HG03280 (cell line): ENCODE measurements at regions not wholly inside any gene's neighbourhood (a gene's known extent, or its start where the extent isn't known, plus 50 kb on each side); places are given as distances from the start of the nearest gene placed in this dataset.
"Not testable (repeated sequence)": the region's sequence is repeated elsewhere in the genome, so short reads cannot be mapped to it uniquely, and the experiment has no call there.

Experiments
- ATAC-seq: cut with Tn5 transposase; IDR thresholded peaks from one replicate; pipeline ENCODE4 v1.9.1; 2021; ENCODE audit warnings: mild to moderate bottlenecking, moderate library complexity; ENCODE audit not compliant: unreplicated experiment

- no peak for ATAC-seq
These were observed 167.5 kb downstream of the SOD2 start for GRCh38 chr6:159525445-159526025.

GRCh38 chr6:159522877-159523547, 170.0 kb downstream of the SOD2 start:
- no peak for ATAC-seq

DNA sequence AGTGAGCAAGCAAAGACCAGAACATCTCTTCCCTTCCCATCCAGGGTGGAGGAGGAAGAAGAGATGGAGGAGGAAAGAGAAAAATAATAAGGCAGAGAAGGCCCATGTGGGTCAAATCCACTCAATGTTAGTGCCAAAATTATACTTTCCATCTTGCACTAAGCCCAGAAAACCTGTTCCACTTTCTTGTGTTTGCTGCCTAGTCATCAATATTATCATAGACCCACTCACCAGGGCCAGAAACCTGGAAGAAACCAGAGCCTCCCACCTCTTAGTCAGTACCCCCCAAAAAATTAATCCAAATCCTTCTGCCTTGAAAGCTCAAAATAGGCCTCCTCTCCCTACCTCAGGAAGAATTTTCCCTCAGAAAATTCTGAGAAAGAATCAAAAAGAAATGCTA, 171.1 kb downstream of the SOD2 start:
- no peak for ATAC-seq

- no peak for ATAC-seq
These were observed 173.0 kb downstream of the SOD2 start for GRCh38 chr6:159520002-159520401.

DNA sequence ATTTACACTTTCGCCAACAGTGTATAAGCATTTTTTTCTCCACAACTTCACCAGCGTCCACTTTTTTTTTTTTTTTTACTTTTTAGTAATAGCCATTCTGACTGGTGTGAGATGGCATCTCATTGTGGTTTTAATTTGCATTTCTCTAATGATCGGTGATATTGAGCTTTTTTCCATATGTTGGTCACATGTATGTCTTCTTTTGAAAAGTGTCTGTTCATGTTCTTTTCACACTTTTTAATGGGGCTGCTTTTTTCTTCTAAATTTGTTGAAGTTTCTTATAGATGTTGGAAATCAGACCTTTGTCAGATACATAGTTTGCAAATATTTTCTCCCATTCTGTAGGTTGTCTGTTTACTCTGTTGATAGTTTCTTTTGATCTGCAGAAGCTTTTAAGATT, 177.2 kb downstream of the SOD2 start:
- ATAC-seq = not testable (repeated sequence)

DNA sequence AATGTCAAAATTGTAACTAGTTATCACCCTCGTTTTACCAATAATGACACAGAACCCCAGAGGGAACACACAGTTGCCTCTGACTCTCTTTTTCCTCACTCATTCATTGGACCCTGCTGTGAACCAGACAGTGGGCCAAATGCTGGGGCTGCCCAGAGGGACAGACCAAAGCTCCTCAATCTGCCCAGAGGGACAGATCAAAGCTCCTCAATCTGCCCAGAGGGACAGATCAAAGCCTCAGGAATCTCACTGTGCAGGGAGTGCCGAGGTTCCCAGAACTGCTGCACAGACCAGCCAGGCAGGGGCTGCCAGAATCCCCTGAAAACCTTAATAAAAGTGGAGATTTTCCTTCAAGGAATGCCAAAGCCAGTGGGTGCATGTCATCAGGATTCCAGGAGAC, 179.1 kb downstream of the SOD2 start:
- no peak for ATAC-seq

DNA sequence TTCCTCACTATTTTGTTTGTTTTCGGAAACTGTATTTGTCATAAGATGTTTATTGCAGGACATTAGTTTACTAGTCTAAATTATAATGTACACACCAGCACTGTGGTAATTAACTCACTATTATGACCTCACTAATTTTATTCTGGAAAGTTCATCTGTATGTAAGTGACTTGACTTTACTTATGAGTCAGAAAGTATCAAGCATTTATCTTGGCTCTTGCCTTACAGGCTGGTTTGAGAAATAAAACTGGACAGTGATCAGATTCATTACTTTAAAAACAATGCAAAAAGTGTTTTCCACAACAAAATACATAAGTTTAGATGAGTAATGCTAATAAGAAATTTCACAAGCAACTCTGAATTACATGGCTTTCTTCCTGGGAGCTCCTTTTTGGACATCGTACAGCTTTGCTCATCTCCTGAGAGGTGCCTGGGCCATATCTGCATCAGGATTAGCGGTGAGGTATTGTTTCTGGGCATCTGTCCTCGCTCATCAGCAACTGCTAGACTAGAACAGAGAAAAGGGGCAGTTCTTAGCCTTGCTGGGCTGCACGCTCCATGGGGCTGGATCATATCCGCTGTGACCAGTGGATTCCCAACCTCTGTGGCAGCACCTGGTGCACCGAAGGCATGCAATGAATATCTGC, 179.8 kb downstream of the SOD2 start:
- ATAC-seq = no peak

GRCh38 chr6:159512571-159512970, 180.5 kb downstream of the SOD2 start:
- no peak for ATAC-seq

DNA sequence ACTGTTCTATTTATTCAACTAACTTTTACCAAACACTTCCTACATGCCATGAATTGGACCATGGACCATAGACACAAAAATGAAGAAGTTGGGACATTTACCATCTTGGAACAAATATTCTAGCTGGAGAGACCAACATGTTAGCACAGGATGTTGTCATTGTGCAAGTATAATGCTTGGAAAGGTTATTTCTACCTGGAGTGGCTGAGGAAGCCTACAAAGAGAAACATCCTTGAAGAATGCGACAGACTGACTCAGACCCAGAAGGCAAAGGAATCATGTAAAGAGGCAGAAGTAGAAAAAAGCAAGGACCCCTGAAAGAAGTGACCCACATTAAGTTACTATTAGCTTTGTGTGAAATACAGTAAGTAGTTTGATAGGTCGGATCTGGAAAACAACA, 180.9 kb downstream of the SOD2 start:
- ATAC-seq = no peak

- ATAC-seq = no peak
These were observed 182.9 kb downstream of the SOD2 start for GRCh38 chr6:159510141-159510540.

GRCh38 chr6:159508931-159509330, 184.1 kb downstream of the SOD2 start:
- ATAC-seq = no peak

- no peak for ATAC-seq
These were observed 187.0 kb downstream of the SOD2 start for GRCh38 chr6:159506048-159506447.

DNA sequence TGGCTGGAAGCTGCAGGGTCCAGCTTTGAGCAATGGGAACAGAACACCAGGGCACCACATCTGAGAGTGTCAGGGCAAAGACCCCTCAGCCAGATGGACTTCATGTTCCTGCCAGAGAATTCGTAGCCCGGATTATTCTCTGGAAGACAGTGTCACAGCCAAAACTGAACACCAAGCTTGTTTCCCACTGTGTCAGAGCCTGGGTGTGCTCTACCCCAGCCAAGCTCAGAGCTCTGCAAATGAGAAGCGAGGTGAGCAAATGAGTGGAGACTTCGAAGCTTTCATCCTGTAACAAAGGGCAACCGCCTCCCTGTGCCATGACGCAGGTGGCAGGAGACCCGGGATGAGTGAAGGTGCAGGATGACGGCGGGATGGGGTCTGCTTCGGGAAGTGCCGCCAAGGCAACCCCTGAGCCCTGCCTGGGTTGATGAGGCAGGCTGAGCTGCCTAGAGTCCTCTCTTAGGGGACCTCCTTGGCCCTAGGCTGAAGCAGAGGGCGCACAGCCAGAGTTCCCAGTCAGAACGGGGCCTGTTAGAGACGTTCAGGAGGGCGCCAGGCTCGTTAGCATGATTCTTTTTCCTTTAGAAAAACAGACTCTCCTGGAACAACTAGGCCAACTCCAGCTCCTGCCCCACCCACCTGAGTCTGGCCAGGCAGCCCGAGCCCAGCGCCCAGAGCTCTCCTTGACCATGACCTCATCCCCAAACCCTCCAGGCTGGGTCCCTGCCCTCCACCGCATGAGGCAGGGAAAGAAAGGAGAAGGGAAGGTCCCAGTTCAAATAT, 187.7 kb downstream of the SOD2 start:
- no peak for ATAC-seq

- ATAC-seq = no peak
These were observed 191.5 kb downstream of the SOD2 start for GRCh38 chr6:159501558-159501957.

DNA sequence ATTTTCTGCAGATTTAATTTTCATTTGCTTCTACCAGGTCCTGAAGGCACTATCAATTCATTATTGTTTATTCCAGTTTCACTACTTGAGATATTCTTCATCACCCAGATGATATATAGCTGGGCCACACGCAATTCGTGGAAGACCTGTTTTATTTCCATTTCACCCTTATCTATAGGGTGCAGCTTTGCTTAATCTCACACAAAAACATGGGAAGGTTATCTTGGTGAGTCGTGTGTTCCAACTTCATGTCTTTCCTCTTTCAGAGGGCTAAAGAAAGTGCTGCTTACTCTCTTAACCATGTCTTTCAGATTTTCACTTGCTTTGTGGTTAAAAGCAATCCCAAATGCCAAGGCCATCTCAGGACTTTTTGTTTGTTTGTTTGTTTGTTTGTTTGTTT, 194.0 kb downstream of the SOD2 start:
- no peak for ATAC-seq

- no peak for ATAC-seq
These were observed 198.5 kb downstream of the SOD2 start for GRCh38 chr6:159494586-159494972.

DNA sequence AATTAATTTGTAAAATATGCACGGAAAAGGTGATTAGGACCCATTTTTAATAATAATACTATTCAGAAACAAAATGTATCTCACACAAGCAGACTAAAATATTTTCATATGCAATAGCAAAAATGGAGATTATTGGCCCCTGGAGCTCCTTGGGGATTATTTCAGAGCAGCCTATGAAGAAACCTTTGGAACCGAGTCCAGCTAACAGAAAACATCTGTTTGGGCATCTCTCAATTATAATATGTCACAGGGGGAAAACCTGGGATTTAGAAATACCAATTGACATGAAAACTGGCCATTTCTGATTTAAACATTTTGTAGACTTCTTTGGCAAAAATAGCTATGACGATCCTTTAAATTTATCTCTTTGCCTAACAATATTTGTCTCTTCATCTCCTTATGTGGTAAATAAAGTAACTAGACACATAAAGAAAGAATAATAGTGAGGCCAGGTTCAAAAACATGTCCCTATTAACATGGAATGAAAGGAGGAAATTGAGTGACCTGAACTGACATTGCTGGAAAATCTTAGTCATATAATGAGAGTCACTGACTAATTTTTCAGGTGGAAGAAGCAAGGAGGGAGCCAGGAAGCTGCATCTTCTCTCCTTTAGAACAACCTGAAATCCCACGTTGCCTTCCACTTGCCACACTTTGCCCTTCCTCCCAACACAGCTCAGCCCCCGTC, 199.0 kb downstream of the SOD2 start:
- ATAC-seq = no peak

DNA sequence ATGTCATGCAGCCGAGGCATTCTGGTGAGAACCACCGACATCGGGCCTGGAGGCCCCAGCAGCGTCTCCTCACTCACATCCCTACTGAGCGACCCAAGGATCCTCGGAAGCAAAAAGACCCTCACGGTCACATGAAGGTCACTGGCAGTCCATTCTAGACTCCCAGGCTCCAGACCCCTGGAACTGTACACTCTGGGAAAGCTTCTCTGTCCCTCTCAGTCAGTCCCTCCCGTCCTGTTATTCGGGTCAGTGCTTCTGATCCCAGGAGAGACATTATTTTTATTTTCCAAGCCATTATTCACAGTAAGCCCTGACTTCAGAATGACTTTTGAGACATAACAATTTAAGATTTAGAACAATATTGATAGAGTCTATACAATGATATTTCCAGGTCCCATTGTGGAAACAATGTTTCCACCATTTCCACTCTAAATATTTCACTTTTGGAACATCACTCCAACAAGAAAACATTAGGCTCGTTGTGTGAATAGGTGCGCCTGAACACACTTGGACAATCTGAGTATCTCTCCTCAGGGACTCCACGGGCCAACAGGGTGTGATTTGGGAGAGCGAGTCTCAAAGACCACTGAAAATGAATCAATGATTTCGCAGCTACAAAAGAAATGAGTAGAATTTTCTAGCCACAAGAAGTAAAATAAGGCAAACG, 199.7 kb downstream of the SOD2 start:
- ATAC-seq = no peak

GRCh38 chr6:159490298-159490937, 202.6 kb downstream of the SOD2 start:
- ATAC-seq = no peak

DNA sequence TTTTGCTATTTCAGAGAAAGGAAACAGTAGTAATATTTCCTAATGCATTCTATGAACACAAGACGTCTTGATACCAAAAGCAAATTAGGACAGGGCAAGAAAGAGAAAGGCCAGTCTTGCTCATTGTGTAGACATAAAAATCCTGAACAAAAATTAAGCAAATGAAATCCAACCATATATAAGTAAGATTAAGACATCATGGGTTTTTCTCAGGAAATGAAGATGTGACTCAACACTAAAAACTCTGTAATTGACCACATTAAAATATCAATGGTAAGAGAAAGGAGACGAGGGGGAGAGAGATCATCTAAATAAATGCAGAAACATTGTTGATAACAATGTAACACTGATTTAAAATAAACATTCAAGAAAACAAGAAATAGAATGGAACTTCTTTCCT, 205.4 kb downstream of the SOD2 start:
- no peak for ATAC-seq
